Fibroblast of lung (primary cell): ENCODE measurements at regions not wholly inside any gene's neighbourhood (a gene's known extent, or its start where the extent isn't known, plus 50 kb on each side); places are given as distances from the start of the nearest gene placed in this dataset.

ENCODE experiments used
- EZH2 ChIP-seq: IDR thresholded peaks from 2 replicates; pipeline ENCODE4 v1.5.1; 2012; ENCODE audit warnings: low read length, control low read depth, mild to moderate bottlenecking; ENCODE audit errors: missing control alignments
- TF ChIP-seq, protein P1 (sequence below), 2 donors: IDR thresholded peaks in 1 of 2; conservative IDR thresholded peaks in 1 of 2; 1 replicate in 1 of 2; 2 replicates in 1 of 2; pipeline ENCODE4 v1.5.1; 2011 to 2012; ENCODE audit warnings: low read length in 2 of 2, control low read depth in 1 of 2, inconsistent platforms in 1 of 2, low read depth in 1 of 2, mild to moderate bottlenecking in 1 of 2

DNA sequence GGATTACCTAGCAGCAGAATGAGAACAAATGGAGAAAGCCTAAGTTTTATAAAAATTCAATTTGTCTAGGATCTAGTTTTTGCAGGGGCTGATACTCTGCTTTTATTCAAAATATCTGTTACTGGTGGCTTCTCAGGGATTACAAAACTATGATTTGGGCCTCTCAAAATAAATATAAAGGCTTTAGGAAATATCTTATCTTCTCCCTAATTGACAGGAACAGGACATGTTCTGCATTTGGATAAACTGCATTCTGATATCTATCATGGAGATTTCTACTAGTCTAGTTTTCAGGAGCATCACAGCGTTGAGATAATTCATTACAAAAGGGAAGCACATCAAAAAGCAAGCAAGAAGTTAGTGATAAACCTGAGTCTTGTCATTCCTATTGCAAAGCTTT, 127.1 kb upstream of the ITGA1 start:
- TF ChIP-seq, protein P1, sequence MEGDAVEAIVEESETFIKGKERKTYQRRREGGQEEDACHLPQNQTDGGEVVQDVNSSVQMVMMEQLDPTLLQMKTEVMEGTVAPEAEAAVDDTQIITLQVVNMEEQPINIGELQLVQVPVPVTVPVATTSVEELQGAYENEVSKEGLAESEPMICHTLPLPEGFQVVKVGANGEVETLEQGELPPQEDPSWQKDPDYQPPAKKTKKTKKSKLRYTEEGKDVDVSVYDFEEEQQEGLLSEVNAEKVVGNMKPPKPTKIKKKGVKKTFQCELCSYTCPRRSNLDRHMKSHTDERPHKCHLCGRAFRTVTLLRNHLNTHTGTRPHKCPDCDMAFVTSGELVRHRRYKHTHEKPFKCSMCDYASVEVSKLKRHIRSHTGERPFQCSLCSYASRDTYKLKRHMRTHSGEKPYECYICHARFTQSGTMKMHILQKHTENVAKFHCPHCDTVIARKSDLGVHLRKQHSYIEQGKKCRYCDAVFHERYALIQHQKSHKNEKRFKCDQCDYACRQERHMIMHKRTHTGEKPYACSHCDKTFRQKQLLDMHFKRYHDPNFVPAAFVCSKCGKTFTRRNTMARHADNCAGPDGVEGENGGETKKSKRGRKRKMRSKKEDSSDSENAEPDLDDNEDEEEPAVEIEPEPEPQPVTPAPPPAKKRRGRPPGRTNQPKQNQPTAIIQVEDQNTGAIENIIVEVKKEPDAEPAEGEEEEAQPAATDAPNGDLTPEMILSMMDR (conservative IDR thresholded peaks at IDR 0.05 in 1 of 2, IDR thresholded peaks at IDR 0.05 in 1 of 2; ENCODE audit: low read depth in 1 of 2, low read length in 2 of 2): no peak
- no peak for TF ChIP-seq EZH2
